Colonic mucosa (tissue), 4 donors: ENCODE measurements at regions not wholly inside any gene's neighbourhood (a gene's known extent, or its start where the extent isn't known, plus 50 kb on each side); places are given as distances from the start of the nearest gene placed in this dataset.

Experiments used
- DNase-seq: peaks from one replicate; pipeline ENCODE4 v3.0.0-alpha.2; 2020
- H3K27ac ChIP-seq: fragments of 200-600 bp; one replicate; pipeline ENCODE4 v1.8.0; 2021
- H3K27me3 ChIP-seq: fragments of 200-600 bp; one replicate; pipeline ENCODE4 v1.8.0; 2021
- H3K36me3 ChIP-seq: fragments of 200-600 bp; one replicate; pipeline ENCODE4 v1.8.0; 2021
- H3K4me1 ChIP-seq: fragments of 200-600 bp; one replicate; pipeline ENCODE4 v1.8.0; 2021; ENCODE audit warnings: mild to moderate bottlenecking
- H3K4me3 ChIP-seq: fragments of 200-600 bp; one replicate; pipeline ENCODE4 v1.8.0; 2021
- H3K9ac ChIP-seq, 2 donors: one replicate each; pipeline ENCODE4 v1.7.0; 2013; ENCODE audit warnings: control low read depth in 2 of 2, low read depth in 2 of 2, low read length in 2 of 2
- H3K9me3 ChIP-seq: fragments of 200-600 bp; one replicate; pipeline ENCODE4 v1.8.0; 2021
- intact Hi-C: fragments of 100-400 bp; cut with DNase I; formaldehyde crosslinking; loops from one replicate; pipeline ENCODE4 v1.14.1; 2022
- TF ChIP-seq, protein P1 (sequence below): fragments of 200-600 bp; IDR thresholded peaks from one replicate; pipeline ENCODE4 v1.8.0; 2022; ENCODE audit warnings: antibody characterized with exemption, mild to moderate bottlenecking
- donor health status: healthy.
- donor health status: DM: no; HTN: no; CAD: no.
- donor health status: DM: no; HTN: no; CAD: no.

DNA sequence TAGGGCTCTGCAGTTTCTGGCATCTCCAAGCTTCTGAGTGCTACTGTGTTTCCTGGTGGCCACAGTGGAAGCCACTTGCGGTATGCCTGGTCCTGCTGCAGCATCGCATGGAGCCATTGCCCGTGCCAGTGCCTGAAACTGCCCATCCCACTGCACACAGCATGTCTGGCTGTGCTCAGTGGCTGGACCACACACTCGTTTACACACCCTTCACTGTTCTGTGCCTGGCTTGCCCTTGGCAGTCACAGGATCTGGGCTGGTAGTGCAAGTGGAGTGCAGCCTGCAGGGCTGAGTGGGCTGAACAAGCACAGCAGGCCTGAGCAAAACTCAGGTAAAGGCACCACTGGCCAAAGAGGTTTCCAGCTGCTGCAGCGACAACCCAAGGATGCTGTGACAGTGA lies 600.0 kb downstream of the SI start:
- no peak overlapping the region for H3K4me3 ChIP-seq
- TF ChIP-seq, protein P1, sequence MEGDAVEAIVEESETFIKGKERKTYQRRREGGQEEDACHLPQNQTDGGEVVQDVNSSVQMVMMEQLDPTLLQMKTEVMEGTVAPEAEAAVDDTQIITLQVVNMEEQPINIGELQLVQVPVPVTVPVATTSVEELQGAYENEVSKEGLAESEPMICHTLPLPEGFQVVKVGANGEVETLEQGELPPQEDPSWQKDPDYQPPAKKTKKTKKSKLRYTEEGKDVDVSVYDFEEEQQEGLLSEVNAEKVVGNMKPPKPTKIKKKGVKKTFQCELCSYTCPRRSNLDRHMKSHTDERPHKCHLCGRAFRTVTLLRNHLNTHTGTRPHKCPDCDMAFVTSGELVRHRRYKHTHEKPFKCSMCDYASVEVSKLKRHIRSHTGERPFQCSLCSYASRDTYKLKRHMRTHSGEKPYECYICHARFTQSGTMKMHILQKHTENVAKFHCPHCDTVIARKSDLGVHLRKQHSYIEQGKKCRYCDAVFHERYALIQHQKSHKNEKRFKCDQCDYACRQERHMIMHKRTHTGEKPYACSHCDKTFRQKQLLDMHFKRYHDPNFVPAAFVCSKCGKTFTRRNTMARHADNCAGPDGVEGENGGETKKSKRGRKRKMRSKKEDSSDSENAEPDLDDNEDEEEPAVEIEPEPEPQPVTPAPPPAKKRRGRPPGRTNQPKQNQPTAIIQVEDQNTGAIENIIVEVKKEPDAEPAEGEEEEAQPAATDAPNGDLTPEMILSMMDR = no peak
- H3K9me3 ChIP-seq = no peaks in the 10 kb centered on the region
- H3K36me3 ChIP-seq = no peaks in the 10 kb centered on the region
- no peak for DNase-seq
- H3K4me1 ChIP-seq = no peaks in the 10 kb centered on the region
- H3K27me3 ChIP-seq = no peaks in the 10 kb centered on the region
- H3K27ac ChIP-seq = no peak overlapping the region
- no peak overlapping the region for H3K9ac ChIP-seq
- intact Hi-C loops = no loop called here

DNA sequence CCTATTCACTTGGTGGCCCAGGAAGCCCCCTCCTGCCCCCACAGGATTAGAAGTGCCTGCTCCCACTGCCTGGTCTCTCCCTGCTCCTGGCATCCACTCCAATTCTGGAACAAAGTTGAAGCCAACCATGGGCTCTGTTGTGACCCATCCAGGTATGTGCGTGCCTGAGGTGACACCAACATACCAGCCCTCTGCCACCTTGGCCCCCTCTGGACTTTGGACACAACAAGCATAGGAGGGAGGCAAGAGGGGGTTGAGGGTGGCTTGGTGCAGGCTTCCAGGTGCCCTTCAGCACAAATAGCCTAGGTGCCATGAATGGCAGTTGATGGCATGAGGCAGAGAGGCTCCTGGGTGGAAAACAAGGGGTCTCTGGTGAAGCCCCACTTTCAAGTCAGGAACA lies 600.9 kb downstream of the SI start:
- no peak overlapping the region for H3K4me3 ChIP-seq
- no peaks in the 10 kb centered on the region for H3K36me3 ChIP-seq
- TF ChIP-seq, protein P1 = no peak
- H3K27ac ChIP-seq = no peak overlapping the region
- no peaks in the 10 kb centered on the region for H3K9me3 ChIP-seq
- H3K4me1 ChIP-seq = no peaks in the 10 kb centered on the region
- no peaks in the 10 kb centered on the region for H3K27me3 ChIP-seq
- H3K9ac ChIP-seq = no peak overlapping the region
- intact Hi-C loops = no loop called here
- DNase-seq = no peak

DNA sequence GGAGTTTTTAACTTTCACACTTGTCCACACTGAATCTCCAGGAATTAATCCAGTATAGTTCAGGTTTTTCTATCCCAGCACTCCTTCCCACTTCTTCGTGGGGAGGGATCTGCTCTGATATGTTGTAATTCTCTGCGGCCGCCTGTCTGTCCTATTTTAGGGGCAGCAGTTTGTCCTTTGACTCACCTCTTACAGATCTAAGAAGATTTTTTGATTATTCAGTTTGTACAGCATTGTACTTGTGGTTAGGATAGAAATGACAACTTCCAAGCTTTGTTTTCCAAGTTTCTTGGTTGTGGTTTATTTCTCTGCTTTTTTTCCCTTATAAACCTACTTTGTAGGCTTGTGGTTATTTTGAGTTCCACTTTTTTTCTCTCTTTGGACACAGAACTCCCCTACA lies 601.7 kb downstream of the SI start:
- Histone ChIP-seq H3K36me3 (no peaks in the 10 kb centered on the region), H3K27ac (no peak overlapping the region), H3K4me1 (no peaks in the 10 kb centered on the region), H3K9me3 (no peaks in the 10 kb centered on the region), H3K4me3 (no peak overlapping the region), H3K27me3 (no peaks in the 10 kb centered on the region), H3K9ac (no peak overlapping the region)
- DNase-seq = no peak
- TF ChIP-seq, protein P1 = no peak
- intact Hi-C loops = no loop called here

DNA sequence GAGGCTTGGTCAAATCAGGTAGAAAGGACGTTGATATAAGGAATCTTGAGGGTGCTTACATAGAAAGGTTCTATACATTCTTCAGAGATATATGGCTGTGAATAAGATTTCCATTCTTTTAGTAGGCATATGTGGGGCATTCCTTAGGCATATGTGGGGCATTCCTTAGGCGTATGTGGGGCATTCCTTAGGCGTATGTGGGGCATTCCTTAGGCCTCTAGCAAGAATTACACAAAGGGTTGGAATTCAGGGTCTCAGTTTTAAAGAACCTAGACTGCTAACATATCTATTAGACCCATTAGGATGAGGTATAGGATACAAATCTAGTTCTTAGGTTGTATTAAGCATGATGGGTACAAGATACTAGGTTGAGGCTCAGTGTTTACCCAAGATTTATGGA lies 607.8 kb downstream of the SI start:
- intact Hi-C loops = no loop called here
- no peak for DNase-seq
- TF ChIP-seq, protein P1 = no peak

DNA sequence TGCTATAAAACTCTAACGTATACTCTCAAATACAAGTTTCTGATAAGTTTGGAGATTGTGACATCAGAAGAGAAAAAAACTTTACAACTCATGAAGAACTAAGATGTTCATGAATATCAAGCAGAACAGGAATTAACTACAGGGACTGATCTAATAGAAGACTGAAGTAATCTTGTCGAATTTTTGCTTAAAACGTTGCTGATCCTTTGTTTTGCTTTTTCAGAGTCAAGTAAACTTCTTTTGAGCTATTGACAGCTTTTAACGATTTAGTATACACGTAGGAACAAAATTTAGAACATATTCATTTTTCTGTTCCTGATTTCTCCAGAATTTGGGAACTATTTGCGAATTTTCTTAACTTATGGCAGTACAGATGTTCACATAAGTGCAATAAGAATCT lies 610.2 kb downstream of the SI start:
- no peak overlapping the region for H3K4me3 ChIP-seq
- H3K9me3 ChIP-seq = no peaks in the 10 kb centered on the region
- TF ChIP-seq, protein P1 = no peak
- no peaks in the 10 kb centered on the region for H3K36me3 ChIP-seq
- intact Hi-C loops = no loop called here
- H3K9ac ChIP-seq = no peak overlapping the region
- H3K4me1 ChIP-seq = no peaks in the 10 kb centered on the region
- no peaks in the 10 kb centered on the region for H3K27me3 ChIP-seq
- DNase-seq = no peak
- no peak overlapping the region for H3K27ac ChIP-seq

More for the DNA sequence above, 607.8 kb downstream of the SI start:
- no peaks in the 10 kb centered on the region for H3K9me3 ChIP-seq
- H3K36me3 ChIP-seq = no peaks in the 10 kb centered on the region
- H3K9ac ChIP-seq = no peak overlapping the region
- H3K4me1 ChIP-seq = no peaks in the 10 kb centered on the region
- H3K27me3 ChIP-seq = no peaks in the 10 kb centered on the region
- no peak overlapping the region for H3K27ac ChIP-seq
- no peak overlapping the region for H3K4me3 ChIP-seq

DNA sequence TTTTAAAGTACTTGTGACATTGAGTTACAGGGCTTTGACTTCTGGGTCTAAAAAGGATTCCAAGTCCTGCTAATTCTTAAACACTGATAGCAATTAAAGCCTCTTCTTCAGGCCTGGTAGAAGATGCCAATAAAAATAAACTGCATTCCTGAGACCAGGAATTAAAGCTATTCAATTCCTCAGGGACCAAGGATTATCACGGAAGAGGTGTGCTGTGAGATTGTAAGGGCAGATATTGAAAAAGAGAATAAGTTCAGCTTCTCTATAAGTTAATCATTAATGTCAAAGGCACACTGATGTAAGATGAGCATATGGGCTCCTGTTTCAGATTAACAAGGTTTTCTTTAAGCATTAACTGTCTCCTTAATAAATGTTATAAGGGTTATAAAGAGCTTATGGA lies 611.3 kb downstream of the SI start:
- no peak overlapping the region for H3K9ac ChIP-seq
- no peaks in the 10 kb centered on the region for H3K27me3 ChIP-seq
- no peak overlapping the region for H3K4me3 ChIP-seq
- no peaks in the 10 kb centered on the region for H3K9me3 ChIP-seq
- no peaks in the 10 kb centered on the region for H3K36me3 ChIP-seq
- TF ChIP-seq, protein P1 = no peak
- no peaks in the 10 kb centered on the region for H3K4me1 ChIP-seq
- intact Hi-C loops = no loop called here
- no peak overlapping the region for H3K27ac ChIP-seq
- DNase-seq = no peak
